ENCODE measurements at regions not wholly inside any gene's neighbourhood (a gene's known extent, or its start where the extent isn't known, plus 50 kb on each side); places are given as distances from the start of the nearest gene placed in this dataset.

DNA sequence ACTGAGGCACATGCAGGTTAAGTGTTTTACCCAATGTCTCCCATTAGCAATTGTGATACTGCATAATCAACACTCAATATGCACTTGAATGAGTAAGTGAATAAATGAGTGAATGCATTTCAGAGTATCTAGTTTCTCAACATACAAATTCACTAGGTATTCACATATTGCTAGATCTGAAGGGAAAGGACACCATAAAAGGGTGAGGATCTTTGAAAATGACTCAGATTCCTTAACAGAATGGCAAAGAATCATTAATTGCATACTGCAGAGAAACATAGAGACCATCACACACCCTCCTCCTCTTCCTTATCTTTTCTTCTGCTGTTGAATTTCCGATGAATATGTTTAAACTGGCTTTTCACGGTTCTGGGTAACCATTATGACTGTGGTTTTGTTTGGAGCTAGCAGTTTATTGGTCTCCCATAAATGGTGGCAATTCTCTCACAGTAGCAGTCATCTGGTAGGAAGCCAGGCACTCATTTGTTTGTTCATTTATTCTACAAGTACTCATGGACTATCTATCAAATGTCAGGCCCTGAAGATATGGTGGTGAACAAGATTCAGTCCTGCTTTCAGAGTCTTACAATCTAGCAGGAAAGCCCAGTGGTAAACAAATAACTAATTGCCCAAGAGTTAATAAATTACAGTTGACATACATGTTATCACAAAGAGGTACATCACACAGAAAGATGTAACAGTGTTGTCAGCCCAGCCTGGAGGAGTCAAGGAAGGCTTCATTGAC, 70.2 kb downstream of the LLPH start:
- TF ChIP-seq ZC3H11A (IDR thresholded peaks at IDR 0.05) (no peak), CEBPB (IDR thresholded peaks at IDR 0.05) (no peak), BHLHE40 (IDR thresholded peaks at IDR 0.05; ENCODE audit: low read depth, low read length) (no peak), EP300 (IDR thresholded peaks at IDR 0.05) (no peak), MAFK (IDR thresholded peaks at IDR 0.05; ENCODE audit: partially characterized antibody) (no peak), RFX5 (IDR thresholded peaks at IDR 0.05) (no peak), SREBF2 (IDR thresholded peaks at IDR 0.05) (no peak), TFCP2L1 (CRISPR knock-in tag; IDR thresholded peaks at IDR 0.05) (no peak), RNF2 (IDR thresholded peaks at IDR 0.05; ENCODE audit: borderline replicate concordance, low read depth) (no peak), RCOR1 (IDR thresholded peaks at IDR 0.05; ENCODE audit: low read depth, low read length) (no peak)
- TF ChIP-seq, protein P1, sequence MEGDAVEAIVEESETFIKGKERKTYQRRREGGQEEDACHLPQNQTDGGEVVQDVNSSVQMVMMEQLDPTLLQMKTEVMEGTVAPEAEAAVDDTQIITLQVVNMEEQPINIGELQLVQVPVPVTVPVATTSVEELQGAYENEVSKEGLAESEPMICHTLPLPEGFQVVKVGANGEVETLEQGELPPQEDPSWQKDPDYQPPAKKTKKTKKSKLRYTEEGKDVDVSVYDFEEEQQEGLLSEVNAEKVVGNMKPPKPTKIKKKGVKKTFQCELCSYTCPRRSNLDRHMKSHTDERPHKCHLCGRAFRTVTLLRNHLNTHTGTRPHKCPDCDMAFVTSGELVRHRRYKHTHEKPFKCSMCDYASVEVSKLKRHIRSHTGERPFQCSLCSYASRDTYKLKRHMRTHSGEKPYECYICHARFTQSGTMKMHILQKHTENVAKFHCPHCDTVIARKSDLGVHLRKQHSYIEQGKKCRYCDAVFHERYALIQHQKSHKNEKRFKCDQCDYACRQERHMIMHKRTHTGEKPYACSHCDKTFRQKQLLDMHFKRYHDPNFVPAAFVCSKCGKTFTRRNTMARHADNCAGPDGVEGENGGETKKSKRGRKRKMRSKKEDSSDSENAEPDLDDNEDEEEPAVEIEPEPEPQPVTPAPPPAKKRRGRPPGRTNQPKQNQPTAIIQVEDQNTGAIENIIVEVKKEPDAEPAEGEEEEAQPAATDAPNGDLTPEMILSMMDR (IDR thresholded peaks at IDR 0.05) = no peak
- TF ChIP-seq, protein P2, sequence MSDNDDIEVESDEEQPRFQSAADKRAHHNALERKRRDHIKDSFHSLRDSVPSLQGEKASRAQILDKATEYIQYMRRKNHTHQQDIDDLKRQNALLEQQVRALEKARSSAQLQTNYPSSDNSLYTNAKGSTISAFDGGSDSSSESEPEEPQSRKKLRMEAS (IDR thresholded peaks at IDR 0.05) = no peak
